ENCODE measurements at regions not wholly inside any gene's neighbourhood (a gene's known extent, or its start where the extent isn't known, plus 50 kb on each side); places are given as distances from the start of the nearest gene placed in this dataset.

DNA sequence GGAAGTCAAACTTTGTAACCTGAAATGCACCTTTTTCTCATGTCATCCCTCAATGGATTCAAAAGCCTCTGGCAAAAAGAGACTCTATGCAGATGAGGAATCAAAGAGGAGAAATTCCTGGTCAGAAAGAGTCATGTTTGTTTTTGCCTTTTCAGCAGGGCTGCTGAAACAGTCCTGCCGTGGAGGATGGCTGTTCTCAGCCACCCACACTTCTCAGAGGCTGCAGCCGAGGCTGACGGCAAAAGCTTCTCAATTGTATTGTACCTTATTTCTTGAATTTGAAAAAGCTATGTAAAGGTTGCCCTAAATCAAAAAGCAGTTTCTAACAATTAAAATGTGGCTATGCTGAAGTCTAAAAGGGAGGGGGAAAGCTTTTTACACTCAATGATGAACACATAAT is 385.3 kb downstream of the KCTD12 start:
- ChIA-PET POLR2A (ENCODE audit: unreplicated experiment) (no interaction called here), CTCF (no interaction called here)
- Histone ChIP-seq H2AFZ (no peak overlapping the region), H3K36me3 (ENCODE audit: low read depth) (no peaks in the 10 kb centered on the region), H3K27me3 (ENCODE audit: insufficient read depth, low read depth) (peaks cover 3% of the 10 kb centered on the region; the same call in 1 of the 2 replicates), H3K9me2 (ENCODE audit: insufficient read depth) (no peaks in the 10 kb centered on the region), H3F3A (ENCODE audit: insufficient read depth, low read depth) (no peaks in the 10 kb centered on the region), H3K4me1 (replicated peaks; ENCODE audit: insufficient read depth) (no peaks in the 10 kb centered on the region), H3K79me2 (ENCODE audit: low read depth) (no peaks in the 10 kb centered on the region), H3K4me3 (no peak overlapping the region), H3K4me2 (no peak overlapping the region), H3K27ac (no peak overlapping the region), H4K20me1 (ENCODE audit: insufficient read depth) (no peaks in the 10 kb centered on the region), H3K9me3 (ENCODE audit: insufficient read depth, low read depth) (no peaks in the 10 kb centered on the region)
- DNase-seq = no peak
- no TSS peak for BruUV-seq (replicated peaks)
- TF ChIP-seq EZH2 (IDR thresholded peaks at IDR 0.05; ENCODE audit: low read depth) = no peak
- TF ChIP-seq, protein P1, sequence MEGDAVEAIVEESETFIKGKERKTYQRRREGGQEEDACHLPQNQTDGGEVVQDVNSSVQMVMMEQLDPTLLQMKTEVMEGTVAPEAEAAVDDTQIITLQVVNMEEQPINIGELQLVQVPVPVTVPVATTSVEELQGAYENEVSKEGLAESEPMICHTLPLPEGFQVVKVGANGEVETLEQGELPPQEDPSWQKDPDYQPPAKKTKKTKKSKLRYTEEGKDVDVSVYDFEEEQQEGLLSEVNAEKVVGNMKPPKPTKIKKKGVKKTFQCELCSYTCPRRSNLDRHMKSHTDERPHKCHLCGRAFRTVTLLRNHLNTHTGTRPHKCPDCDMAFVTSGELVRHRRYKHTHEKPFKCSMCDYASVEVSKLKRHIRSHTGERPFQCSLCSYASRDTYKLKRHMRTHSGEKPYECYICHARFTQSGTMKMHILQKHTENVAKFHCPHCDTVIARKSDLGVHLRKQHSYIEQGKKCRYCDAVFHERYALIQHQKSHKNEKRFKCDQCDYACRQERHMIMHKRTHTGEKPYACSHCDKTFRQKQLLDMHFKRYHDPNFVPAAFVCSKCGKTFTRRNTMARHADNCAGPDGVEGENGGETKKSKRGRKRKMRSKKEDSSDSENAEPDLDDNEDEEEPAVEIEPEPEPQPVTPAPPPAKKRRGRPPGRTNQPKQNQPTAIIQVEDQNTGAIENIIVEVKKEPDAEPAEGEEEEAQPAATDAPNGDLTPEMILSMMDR (conservative IDR thresholded peaks at IDR 0.05) = no peak
- intact Hi-C loops (cut with micrococcal nuclease; ENCODE audit: unreplicated experiment) = no loop called here

DNA sequence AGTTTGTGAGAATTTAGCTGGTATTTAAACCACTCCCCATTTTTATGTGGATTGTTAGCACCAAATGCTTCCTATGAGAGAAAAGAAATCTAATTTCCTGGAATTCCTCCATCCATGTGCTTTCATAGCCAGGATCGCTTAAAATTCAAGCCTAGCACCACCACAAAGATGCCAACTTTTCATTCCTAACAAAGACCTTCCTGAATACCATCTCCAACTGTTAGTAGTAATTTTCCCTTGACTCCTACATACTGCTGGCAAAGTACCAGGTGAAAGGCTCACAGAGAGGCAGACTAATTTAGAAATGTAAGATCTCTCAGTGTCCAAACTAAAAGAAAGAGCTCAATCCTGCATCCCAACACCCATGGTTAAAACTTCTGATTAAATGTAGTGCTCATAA is 386.3 kb downstream of the KCTD12 start:
- Histone ChIP-seq H3K27me3 (ENCODE audit: insufficient read depth, low read depth) (peaks cover 3% of the 10 kb centered on the region; the same call in 1 of the 2 replicates), H3K4me3 (no peak overlapping the region), H3K79me2 (ENCODE audit: low read depth) (no peaks in the 10 kb centered on the region), H3K9me3 (ENCODE audit: insufficient read depth, low read depth) (no peaks in the 10 kb centered on the region), H2AFZ (no peak overlapping the region), H3K4me1 (replicated peaks; ENCODE audit: insufficient read depth) (no peaks in the 10 kb centered on the region), H3K9me2 (ENCODE audit: insufficient read depth) (no peaks in the 10 kb centered on the region), H3F3A (ENCODE audit: insufficient read depth, low read depth) (no peaks in the 10 kb centered on the region), H3K27ac (no peak overlapping the region), H3K4me2 (no peak overlapping the region), H4K20me1 (ENCODE audit: insufficient read depth) (no peaks in the 10 kb centered on the region), H3K36me3 (ENCODE audit: low read depth) (no peaks in the 10 kb centered on the region)
- DNase-seq = no peak
- no TSS peak for BruUV-seq (replicated peaks)
- POLR2A ChIA-PET (ENCODE audit: unreplicated experiment) = no interaction called here
- CTCF ChIA-PET = no interaction called here
- intact Hi-C loops (cut with micrococcal nuclease; ENCODE audit: unreplicated experiment) = no loop called here
- no peak for TF ChIP-seq EZH2 (IDR thresholded peaks at IDR 0.05; ENCODE audit: low read depth)
- TF ChIP-seq, protein P1 (conservative IDR thresholded peaks at IDR 0.05) = no peak

DNA sequence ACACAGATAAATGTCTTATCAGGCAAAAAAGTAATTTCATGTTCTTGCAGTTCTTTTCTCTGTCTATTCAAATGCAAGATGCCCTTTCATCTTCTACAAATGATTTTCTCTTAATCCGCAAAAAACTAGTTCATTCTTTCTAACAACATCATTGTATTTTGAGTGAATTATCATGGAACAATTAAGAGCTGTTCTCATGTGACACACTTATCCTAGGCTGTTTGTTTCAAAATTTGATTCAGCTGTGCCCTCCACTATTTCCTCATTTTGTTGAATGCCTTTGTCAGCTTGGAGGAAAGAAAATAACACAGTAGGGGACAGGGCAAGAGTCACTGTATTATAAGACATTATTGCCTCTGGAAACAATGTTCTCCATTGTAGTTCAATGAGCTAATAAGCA is 396.9 kb downstream of the KCTD12 start:
- BruUV-seq (replicated peaks) = no TSS peak
- Histone ChIP-seq H3K27ac (no peak overlapping the region), H3K36me3 (ENCODE audit: low read depth) (no peaks in the 10 kb centered on the region), H2AFZ (no peak overlapping the region), H3K79me2 (ENCODE audit: low read depth) (no peaks in the 10 kb centered on the region), H3K4me1 (replicated peaks; ENCODE audit: insufficient read depth) (no peaks in the 10 kb centered on the region), H3K4me2 (no peak overlapping the region), H3K9me2 (ENCODE audit: insufficient read depth) (no peaks in the 10 kb centered on the region; the same call in 1 of the 2 replicates), H3F3A (ENCODE audit: insufficient read depth, low read depth) (no peaks in the 10 kb centered on the region), H3K9me3 (ENCODE audit: insufficient read depth, low read depth) (no peaks in the 10 kb centered on the region), H3K4me3 (no peak overlapping the region), H4K20me1 (ENCODE audit: insufficient read depth) (no peaks in the 10 kb centered on the region), H3K27me3 (ENCODE audit: insufficient read depth, low read depth) (no peaks in the 10 kb centered on the region)
- DNase-seq = no peak
- intact Hi-C loops (cut with micrococcal nuclease; ENCODE audit: unreplicated experiment) = no loop called here
- POLR2A ChIA-PET (ENCODE audit: unreplicated experiment) = no interaction called here
- TF ChIP-seq, protein P1 (conservative IDR thresholded peaks at IDR 0.05) = no peak
- CTCF ChIA-PET = interaction anchor here (0.7 kb wide), 1 partner anchor 15 kb away, joined by 3 read pairs; no protein-coding TSS in a partner anchor
